ENCODE measurements at regions not wholly inside any gene's neighbourhood (a gene's known extent, or its start where the extent isn't known, plus 50 kb on each side); places are given as distances from the start of the nearest gene placed in this dataset.

GRCh38 chr2:199707593-199708185, 143.3 kb downstream of the FTCDNL1 start:
- no peak for DNase-seq

- no peak for DNase-seq
Measured at GRCh38 chr2:199705538-199705937, 145.5 kb downstream of the FTCDNL1 start.

- DNase-seq = peak; percentile 20 to 26
Measured at GRCh38 chr2:199704358-199705238, 146.4 kb downstream of the FTCDNL1 start.

- no peak for DNase-seq
Measured at GRCh38 chr2:199703199-199703598, 147.8 kb downstream of the FTCDNL1 start.

GRCh38 chr2:199697469-199697868, 153.5 kb downstream of the FTCDNL1 start:
- no peak for DNase-seq

- no peak for DNase-seq
Measured at GRCh38 chr2:199696048-199696447, 154.9 kb downstream of the FTCDNL1 start.

- no peak for DNase-seq
Measured at GRCh38 chr2:199693861-199694260, 157.1 kb downstream of the FTCDNL1 start.

GRCh38 chr2:199692489-199692888, 158.5 kb downstream of the FTCDNL1 start:
- DNase-seq = no peak

- no peak for DNase-seq
Measured at GRCh38 chr2:199690225-199690624, 160.8 kb downstream of the FTCDNL1 start.

GRCh38 chr2:199685669-199686068, 165.3 kb downstream of the FTCDNL1 start:
- no peak for DNase-seq

GRCh38 chr2:199684832-199685231, 166.2 kb downstream of the FTCDNL1 start:
- DNase-seq = no peak

- DNase-seq = no peak
Measured at GRCh38 chr2:199684168-199684567, 166.8 kb downstream of the FTCDNL1 start.

GRCh38 chr2:199682001-199682400, 169.0 kb downstream of the FTCDNL1 start:
- no peak for DNase-seq

GRCh38 chr2:199680482-199680881, 170.5 kb downstream of the FTCDNL1 start:
- no peak for DNase-seq

GRCh38 chr2:199679883-199680282, 171.1 kb downstream of the FTCDNL1 start:
- DNase-seq = no peak

- DNase-seq = no peak
Measured at GRCh38 chr2:199677881-199678280, 173.1 kb downstream of the FTCDNL1 start.

GRCh38 chr2:199668645-199669044, 182.3 kb downstream of the FTCDNL1 start:
- DNase-seq = no peak

- no peak for DNase-seq
Measured at GRCh38 chr2:199663157-199663556, 187.8 kb downstream of the FTCDNL1 start.

GRCh38 chr2:199662255-199662654, 188.7 kb downstream of the FTCDNL1 start:
- no peak for DNase-seq

GRCh38 chr2:199660167-199660566, 190.8 kb downstream of the FTCDNL1 start:
- DNase-seq = no peak

GRCh38 chr2:199659207-199659606, 191.8 kb downstream of the FTCDNL1 start:
- peak; percentile 30 to 36 for DNase-seq

GRCh38 chr2:199646439-199646838, 188.7 kb upstream of the SATB2 start:
- no peak for DNase-seq

- DNase-seq = no peak
Measured at GRCh38 chr2:199631129-199631528, 173.4 kb upstream of the SATB2 start.

GRCh38 chr2:199629301-199629700, 171.6 kb upstream of the SATB2 start:
- no peak for DNase-seq
